Fibroblast of the conjunctiva (primary cell): ENCODE measurements at regions not wholly inside any gene's neighbourhood (a gene's known extent, or its start where the extent isn't known, plus 50 kb on each side); places are given as distances from the start of the nearest gene placed in this dataset.

Source experiments
- DNase-seq: peaks from one replicate; pipeline ENCODE4 v3.0.0-alpha.2; 2010; ENCODE audit warnings: low read depth

DNA sequence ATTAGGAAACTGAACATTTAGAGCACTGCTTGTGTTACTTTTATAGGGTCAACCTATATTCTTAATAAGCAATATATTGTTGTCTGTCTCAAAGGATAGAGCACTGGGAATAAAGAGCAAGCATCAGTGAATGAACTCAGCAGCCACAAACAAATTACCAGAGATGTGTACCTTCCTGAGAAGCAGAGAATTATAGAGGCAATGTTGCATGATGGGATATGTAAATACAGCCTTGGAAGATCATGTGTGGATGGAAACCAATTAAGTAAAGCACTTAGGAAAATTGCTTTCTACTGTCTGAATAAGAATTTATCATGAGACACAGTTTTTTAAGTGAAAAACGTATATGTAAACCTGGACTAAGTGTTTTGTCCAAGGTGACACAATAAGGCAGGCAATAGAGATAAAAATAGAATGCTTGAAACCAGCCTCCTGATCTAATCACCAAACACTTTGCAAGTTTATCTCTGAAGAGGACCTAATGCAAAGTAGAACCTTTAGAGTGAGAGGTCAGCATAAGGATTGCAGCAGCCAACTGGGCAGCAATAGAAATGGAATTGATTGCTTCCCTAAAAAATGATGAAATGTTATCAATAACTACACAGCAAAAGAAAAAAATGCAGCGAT, 848.0 kb downstream of the TUSC7 start:
- DNase-seq: no peak

- no peak for DNase-seq
These were observed 849.1 kb downstream of the TUSC7 start for GRCh38 chr3:117558681-117559080.

DNA sequence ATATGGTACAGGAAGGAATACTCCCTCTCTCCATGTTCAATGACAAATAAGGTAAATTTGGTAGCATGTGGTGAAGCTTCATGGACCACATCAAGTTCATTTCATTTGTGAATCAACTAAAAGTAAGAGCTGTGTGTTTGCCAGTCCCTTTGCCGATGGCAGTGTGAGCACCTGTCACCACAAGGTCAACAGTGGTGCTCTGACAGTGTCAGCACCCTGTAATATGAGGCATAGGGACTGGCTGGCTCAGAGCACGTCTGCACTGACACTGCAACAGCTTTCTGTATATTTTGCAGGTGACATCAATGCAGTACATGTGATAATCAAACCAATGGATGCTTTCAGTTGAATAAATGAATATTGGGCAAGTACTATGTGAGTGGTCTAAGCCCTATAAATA, 852.4 kb downstream of the TUSC7 start:
- no peak for DNase-seq

DNA sequence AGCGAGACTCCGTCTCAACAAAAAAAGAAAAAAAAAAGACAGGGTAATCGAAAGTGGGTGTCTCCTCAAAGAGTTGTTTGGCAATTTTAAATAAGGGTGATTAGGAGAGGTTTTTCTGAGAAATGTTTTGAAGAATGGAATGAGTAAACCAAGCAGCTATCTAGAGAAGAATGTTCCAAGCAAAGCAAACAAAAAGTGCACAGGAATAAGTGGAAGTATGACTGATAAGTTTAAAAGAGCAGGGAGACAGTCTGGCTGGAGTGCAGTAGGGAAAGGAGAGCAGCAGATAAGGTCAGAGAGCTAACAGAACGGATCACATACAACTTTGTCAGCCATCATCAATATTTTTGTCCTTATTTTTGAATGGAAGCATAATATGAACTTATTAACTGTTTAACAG, 853.5 kb downstream of the TUSC7 start:
- DNase-seq: no peak

DNA sequence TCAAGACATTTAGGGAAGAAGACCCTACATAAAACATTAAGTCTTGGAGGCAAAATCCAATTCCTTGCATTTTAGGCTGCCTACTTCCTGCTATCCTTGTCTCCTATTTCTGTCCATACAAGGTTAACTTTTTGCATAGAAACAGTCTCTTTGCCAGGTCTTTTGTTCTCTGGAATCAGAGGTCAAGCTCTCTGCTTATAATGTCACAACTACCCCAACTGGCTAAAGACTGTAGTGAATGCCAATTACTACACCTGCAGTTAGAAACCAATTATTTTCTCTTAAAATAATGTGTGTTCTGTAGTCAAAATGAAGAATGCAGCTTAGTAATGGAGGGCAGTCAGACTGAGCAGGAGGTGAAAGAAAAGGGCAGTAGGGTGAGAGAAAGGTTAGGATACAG, 856.2 kb downstream of the TUSC7 start:
- no peak for DNase-seq

DNA sequence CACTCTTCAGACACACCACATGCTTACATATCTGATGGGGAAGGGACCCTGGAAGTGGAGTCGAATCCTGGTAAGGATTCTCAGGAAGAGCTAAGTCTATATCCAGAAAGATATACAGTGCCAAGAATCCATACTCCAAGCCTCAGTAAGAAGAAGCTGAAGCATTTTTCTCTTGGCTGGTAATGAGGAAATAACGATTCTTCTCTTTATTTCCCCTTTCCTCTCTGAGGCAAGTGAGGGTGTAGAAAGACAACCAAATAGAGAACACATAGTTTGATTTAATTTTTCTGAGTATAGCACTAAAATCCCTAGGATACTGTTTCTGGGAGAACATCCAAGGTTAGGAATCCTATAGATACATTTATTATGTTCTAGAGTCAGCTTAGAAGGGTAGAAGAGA, 857.3 kb downstream of the TUSC7 start:
- DNase-seq: no peak

- no peak for DNase-seq
These were observed 857.8 kb downstream of the TUSC7 start for GRCh38 chr3:117567382-117567781.

DNA sequence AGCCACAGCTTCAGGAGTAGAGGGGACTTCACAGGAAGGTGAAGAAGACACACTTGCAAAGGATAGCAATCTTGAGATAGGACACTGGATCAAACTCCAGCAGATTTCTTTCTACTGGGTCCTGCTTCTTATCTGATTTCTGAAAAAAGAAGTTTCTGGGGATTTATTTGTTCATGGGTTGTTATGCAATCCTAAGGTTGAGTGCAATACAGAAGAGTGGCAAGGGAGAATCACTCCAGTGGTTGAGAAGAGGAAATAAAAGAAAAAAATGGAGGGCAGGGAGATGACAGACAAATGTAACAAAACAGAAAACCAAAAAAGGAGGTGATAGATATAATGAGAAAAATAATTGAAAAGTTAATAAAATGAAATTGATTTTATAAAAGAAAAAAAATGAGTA, 858.3 kb downstream of the TUSC7 start:
- DNase-seq: no peak

DNA sequence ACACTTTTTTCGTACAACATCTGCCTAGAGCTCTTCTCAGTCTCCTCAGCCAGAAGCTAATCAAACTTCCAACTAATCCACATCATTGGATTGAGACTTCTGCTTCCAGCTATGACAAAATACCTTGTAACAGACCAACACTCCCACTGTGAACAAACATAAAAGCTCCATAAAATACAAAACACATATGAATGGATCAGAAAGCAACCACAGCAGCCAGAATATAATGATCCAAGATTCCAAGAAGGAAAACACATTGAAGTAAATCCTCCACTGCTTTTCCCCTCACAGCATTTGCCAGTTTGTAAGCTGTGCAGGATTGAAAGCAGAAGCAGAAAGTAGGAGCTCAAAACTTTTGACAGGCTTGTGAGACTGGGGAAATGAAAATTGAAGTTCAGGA, 863.2 kb downstream of the TUSC7 start:
- no peak for DNase-seq

DNA sequence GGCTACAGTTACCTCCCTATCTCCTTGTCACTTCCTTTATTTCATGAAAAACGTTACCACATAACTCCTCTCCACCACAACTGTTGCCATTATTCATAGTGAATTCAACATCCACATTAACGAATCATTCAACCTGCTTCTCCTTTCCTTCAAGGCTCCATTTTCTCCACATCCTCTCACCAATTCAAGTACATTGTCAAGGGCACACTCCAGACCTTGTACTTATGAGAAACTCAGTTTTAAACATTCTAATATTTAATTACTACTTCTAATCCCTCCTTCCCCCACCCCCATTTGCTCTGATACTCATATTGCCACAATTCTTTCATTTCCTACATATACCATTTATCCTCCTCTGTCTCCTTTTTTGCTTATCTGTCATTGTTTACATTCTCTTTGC, 871.2 kb downstream of the TUSC7 start:
- no peak for DNase-seq

DNA sequence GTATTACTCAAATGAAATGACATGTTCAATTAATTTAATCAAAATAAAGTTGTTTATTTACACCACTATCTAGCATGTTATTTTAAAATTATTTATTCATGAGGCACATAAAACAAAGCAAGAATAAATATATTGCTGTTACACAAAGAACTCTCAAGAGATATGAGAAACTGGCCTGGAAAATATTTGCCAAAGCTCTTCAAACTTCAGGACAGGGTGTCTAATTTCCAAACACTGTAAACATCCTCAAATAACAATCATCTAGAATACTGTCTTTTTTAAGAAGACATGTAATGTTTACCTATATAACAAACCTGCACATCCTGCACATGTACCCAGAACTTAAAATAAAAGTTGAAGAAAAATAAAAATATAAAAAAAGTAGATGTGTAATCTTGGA, 876.6 kb downstream of the TUSC7 start:
- DNase-seq: no peak

- no peak for DNase-seq
These were observed 877.8 kb downstream of the TUSC7 start for GRCh38 chr3:117587416-117587815.

DNA sequence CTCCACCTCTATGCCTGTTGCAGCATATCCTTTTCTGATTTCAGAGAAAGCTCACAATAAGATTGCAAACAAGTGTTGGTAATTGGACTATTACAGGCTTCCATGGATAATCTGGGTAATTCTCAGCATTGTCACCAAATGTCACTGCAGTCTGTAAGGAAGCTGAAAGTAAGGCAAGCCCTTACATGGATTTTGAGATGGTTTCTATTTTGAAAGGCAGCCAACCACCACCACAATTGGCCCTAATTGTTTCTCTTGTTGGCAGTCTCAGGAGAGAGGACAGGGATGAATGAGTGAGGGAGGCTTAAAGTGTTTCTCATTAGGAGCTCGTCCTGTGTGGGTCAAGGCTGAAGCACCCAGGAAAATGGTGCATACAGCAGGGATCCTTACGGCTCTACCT, 879.9 kb downstream of the TUSC7 start:
- no peak for DNase-seq

- DNase-seq: no peak
These were observed 886.0 kb downstream of the TUSC7 start for GRCh38 chr3:117595615-117596014.

DNA sequence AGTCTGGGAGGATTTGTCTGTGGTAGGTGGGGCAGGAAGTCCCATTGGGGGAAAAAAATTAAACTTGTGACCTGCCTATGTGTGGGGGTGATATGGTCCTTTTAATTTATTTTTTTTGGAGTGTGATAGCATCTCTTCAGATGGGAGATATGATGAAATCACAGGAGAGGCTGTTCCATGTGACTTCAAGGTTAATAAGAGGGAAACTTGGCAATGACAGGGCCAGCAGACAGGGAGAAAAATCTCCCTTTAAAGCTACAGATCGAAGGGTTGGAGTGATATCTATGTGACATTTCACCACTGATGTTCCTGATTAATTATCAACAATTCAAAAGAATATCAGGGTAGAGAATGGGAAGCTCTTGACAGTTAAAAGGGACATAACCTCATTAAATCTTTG, 886.9 kb downstream of the TUSC7 start:
- DNase-seq: no peak

DNA sequence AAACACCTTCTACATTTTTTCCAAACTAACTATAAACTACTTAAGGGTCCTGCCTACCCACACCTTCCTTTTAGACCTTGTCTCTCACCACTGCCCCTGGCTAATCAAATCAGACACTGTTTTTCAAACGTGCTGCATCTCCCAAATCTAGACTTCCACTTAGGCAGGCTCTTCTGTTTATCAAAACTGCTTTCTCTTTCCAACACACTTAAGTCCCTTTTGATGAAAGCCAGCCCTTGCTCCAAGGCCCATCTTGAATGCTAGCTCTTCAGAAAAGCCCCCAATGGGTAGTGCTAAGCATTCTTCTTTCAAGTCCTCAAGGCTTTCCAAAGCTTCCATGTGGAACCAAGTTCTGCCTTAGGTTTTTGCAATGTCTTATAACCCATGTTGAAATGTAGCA, 888.3 kb downstream of the TUSC7 start:
- DNase-seq: no peak

- DNase-seq: no peak
These were observed 890.5 kb downstream of the TUSC7 start for GRCh38 chr3:117600112-117600511.

GRCh38 chr3:117600666-117601065, 891.1 kb downstream of the TUSC7 start:
- no peak for DNase-seq

DNA sequence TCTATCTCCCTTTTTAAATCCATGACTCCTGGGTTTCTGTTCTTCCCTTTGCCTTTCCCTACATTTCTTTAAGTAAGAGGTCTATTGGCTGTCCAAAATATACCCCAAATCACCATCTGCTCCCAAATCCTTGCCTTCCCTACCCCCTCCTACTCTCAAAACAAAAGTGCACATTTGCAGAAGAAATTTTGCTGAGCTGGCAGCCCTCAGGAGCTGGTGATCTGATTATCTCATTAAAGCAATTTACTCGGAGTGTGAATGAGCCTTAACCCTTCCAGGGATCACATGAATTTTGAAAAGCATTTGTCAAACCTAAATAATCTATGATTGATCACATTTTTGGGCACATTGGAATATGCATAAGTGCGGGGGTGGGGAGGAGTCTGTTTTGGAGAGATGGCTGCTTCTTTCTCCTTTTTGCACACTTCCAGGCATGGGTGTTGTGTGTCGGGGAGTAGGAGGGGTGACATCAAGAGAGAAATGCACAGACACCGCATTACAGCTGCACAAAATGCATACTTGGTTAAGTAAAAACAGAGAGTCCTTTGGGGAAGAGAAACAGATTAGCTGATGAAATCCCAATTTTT, 892.6 kb downstream of the TUSC7 start:
- DNase-seq: no peak

DNA sequence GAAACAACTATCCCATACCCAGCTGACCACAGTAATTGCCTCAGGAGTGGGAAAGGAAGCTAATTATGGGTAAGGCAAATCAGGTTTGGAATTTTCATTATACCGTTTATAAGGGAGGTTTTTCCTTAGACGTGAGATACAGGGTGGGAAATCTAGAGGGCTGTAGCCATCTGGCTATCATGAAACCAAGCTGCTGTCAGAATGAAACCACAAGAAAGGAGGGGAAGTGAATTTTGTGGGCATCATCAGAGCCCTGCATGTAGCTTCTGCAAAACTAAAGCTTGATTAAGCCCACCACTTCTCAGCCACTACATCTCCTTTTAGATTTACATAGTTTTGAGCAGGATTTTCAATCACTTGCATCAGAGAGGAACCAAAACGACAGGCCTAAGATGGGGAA, 893.5 kb downstream of the TUSC7 start:
- no peak for DNase-seq

DNA sequence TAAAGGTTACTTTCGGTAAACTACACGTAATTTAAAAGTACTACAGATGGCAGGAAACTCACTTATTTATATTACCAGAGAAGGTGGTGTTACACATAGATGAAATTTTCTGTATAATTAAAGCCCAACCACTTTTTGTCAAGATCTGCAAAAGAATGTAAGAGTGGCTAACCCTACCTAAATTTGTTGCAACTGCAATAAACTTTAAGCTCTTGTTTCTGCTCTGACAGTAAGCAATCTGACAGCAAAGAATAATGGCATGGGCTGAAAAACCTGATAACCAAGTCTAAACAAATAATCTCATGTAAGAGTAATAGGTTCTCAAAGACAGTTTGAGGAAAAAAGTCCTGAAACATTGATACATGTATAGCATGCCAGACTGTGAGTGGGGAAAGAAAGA, 897.3 kb downstream of the TUSC7 start:
- no peak for DNase-seq

GRCh38 chr3:117609330-117609729, 899.8 kb downstream of the TUSC7 start:
- no peak for DNase-seq

DNA sequence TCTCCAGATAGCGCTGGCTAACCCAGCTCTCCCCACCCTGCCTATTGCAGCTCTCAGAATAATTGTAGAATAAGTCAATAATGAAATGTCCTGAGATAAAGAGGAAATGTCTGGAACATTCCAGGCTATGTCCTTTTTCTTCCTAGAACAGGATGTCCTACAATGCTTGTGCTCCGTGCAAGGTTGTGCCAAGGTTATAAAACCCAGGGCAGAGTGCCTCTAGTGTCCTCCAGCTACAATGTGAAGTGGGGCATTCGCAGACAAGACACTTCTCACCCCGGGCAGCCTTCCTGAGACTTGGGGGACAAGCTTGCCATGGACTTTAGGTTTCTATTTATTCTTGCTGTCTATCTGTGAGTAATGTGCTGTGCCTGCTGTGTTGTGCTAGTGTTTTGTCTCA, 900.6 kb downstream of the TUSC7 start:
- no peak for DNase-seq

DNA sequence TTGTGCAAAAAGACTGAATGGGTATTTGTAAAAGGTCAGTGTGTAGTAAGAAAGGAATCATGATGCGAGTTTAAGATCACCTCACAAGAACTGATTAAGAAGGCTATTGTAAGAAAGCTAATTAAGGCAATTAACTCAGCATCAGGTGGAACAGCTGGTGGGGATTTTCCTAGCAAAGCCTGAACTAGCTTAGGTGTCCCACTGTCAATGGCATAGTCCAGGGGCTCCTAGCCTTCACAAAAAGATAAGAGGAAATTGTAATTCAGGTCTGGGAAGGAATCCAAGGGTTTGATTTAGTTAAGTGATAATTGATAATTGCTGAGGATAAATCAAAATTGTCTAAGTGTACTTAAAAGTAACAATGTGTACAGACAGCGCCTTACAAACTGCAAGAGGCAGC, 901.6 kb downstream of the TUSC7 start:
- DNase-seq: no peak

DNA sequence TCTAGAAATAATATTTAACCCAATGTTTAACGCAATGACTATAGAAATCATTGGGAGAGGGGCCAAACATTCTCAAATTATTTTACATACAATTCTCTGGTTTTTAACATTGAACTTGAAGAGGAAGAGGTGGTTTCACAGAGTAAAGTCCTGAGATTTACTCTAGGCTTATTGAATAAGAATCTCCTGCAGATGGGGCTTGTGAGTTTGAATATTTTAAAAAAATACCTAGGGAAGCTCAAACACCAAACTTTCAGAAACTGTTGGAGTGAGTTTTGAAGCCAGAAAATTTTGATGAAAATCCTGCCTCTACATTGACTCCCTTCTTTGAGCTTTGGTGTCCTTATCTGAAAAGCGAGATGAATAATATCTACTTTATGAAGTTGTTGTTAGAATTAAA, 906.6 kb downstream of the TUSC7 start:
- no peak for DNase-seq
